Urinary bladder (tissue), 3 donors: ENCODE measurements at regions not wholly inside any gene's neighbourhood (a gene's known extent, or its start where the extent isn't known, plus 50 kb on each side); places are given as distances from the start of the nearest gene placed in this dataset.

ENCODE experiments used
- DNase-seq: peaks from one replicate; pipeline ENCODE4 v3.0.0-alpha.2; 2015; ENCODE audit errors: extremely low spot score
- H3K27ac ChIP-seq: one replicate; pipeline ENCODE4 v1.5.1; 2013; ENCODE audit warnings: low read depth, mild to moderate bottlenecking, moderate library complexity
- H3K36me3 ChIP-seq: one replicate; pipeline ENCODE4 v1.6.1; 2013; ENCODE audit warnings: mild to moderate bottlenecking, moderate library complexity; ENCODE audit not compliant: insufficient read depth
- H3K4me1 ChIP-seq: one replicate; pipeline ENCODE4 v1.6.1; 2013; ENCODE audit warnings: mild to moderate bottlenecking, moderate library complexity; ENCODE audit not compliant: insufficient read depth
- H3K4me3 ChIP-seq: one replicate; pipeline ENCODE4 v1.5.1; 2013; ENCODE audit warnings: low read depth, low read length
- WGBS: extraction: QIAGEN DNeasy Blood & Tissue Kit; methylation state at CpG from one replicate; pipeline ENCODE4 v1.1.7; 2013; 5-methylcytosine and 5-hydroxymethylcytosine counted together
- donor health status: healthy with polysubstance abuse.
- donor health status: healthy.

DNA sequence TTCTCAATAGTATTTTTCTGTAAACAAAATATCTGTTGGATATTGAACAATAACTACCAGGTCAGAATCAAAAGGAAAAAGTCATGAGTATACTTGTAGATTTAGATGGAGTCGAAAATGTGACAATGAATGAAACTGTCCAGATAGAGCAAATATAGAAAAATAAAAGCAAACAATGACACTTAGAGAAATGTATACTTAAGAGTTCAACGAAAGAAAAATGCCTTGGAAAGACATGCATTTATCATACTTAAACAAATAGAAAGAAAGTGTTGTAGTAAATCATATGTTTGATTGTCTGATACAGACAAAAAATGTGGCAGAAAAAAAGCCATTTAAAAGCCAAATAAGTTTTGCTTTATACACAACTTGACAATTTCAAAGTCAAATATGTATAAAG lies 571.2 kb upstream of the MGAT4C start:
- H3K36me3 ChIP-seq, result no peaks in the 10 kb centered on the region
- no peaks in the 10 kb centered on the region for H3K4me1 ChIP-seq
- H3K27ac ChIP-seq, result no peak overlapping the region
- H3K4me3 ChIP-seq, result no peak overlapping the region
- 75% methylated on average over 2 of the region's 2 CpGs for WGBS
- DNase-seq, result no peak

DNA sequence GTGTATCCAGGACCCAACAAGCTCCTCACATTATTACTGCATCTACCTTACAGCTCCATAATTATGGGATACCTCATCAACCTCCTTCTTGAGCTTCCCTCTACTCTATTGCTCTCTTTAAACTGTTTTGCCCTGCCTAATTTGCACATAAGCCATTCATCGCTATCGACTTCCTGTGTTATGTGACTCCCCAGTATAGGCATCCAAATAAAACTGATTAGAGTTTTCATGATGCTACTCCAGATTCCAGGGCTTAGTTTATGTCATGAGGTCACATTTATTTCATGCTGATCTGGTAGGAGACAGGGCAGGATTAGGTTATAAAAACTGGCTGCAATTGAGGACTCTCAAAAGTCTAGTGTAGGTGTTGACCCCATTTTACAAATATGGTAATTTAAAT lies 569.9 kb upstream of the MGAT4C start:
- no peaks in the 10 kb centered on the region for H3K4me1 ChIP-seq
- no peak overlapping the region for H3K4me3 ChIP-seq
- WGBS, result 68% methylated on average over 2 of the region's 2 CpGs
- no peaks in the 10 kb centered on the region for H3K36me3 ChIP-seq
- DNase-seq, result no peak
- H3K27ac ChIP-seq, result no peak overlapping the region

DNA sequence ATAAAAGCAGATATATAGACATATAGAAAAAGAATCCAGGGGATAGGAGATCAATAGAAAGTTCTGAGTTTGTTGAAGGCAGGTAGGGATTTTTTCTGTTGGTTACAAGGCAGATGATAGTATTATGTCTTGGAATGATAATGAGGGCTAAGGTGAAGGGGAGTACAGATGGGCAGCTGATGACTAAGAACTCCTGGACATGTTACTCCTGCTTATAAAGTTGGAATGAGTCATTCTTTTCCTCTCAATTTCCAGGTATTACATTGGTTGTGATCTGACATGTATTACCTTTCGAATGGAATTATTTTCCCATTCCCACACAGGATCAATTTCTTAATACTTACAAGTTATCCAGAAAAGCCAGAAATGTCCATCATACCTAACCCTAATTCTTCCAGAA lies 545.2 kb upstream of the MGAT4C start:
- WGBS, result 88% methylated on average over 1 of the region's 1 CpG
- H3K4me3 ChIP-seq, result no peak overlapping the region
- no peaks in the 10 kb centered on the region for H3K36me3 ChIP-seq
- no peak for DNase-seq
- no peak overlapping the region for H3K27ac ChIP-seq
- no peaks in the 10 kb centered on the region for H3K4me1 ChIP-seq

DNA sequence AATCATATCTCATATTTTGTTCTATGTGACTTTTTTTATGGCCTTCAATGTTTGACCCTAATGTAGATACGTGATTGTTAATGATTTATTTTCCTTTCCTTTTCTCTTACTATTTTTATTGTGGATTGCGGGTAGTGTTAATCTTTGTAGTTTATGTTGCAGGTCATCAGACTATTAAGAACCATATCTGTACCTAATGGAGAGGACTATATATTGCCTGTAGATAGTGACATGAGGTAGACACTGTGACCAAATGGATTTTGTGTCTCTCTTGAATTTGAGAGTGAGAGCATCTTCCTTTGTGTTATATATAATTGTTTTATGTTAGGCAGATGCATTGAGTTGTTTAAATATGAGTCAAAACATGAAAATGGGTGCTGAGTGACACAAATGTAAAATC lies 543.4 kb upstream of the MGAT4C start:
- Histone ChIP-seq H3K4me3 (no peak overlapping the region), H3K4me1 (no peaks in the 10 kb centered on the region), H3K36me3 (no peaks in the 10 kb centered on the region), H3K27ac (no peak overlapping the region)
- WGBS, result 74% methylated on average over 2 of the region's 2 CpGs
- no peak for DNase-seq

DNA sequence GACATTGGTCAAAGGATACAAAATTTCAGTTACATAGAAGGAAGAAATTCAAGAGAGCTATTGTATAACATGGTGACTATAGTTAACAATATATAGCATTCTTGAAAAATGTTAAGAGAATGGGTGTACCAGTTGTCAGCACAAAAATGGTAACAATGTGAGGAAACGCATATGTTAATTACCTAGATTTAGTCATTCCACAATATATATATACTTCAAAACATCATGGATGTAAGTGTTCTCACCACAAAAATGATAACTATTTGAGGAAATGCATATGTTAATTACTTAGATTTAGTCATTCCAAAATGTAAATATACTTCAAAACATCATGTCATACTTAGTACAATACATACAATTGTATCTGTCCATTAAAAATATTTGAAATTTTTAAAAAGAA lies 540.4 kb upstream of the MGAT4C start:
- no peak for DNase-seq
- Histone ChIP-seq H3K27ac (no peak overlapping the region), H3K4me3 (no peak overlapping the region), H3K4me1 (no peaks in the 10 kb centered on the region), H3K36me3 (no peaks in the 10 kb centered on the region)
- WGBS, result 90% methylated on average over 1 of the region's 1 CpG

DNA sequence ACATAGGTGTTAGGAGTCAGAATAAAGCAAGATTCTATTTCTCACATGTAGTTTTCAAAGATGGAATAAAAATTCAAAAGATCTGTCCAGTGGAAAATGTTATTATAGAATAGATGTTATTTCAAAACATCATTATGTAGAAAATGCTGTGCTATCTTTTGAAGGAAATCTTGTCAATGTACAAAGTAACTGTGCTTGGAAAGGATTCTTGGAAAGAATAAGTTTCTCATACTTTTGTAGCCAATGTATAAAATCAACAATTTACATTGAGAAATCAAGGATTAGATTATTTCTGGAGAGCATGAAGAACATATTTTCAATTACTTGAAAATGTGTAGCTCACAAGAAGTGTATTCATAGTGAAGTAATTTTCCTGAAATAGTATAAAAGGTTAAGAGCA lies 532.5 kb upstream of the MGAT4C start:
- DNase-seq, result no peak
- H3K27ac ChIP-seq, result no peak overlapping the region
- no peak overlapping the region for H3K4me3 ChIP-seq
- no peaks in the 10 kb centered on the region for H3K36me3 ChIP-seq
- no peaks in the 10 kb centered on the region for H3K4me1 ChIP-seq

DNA sequence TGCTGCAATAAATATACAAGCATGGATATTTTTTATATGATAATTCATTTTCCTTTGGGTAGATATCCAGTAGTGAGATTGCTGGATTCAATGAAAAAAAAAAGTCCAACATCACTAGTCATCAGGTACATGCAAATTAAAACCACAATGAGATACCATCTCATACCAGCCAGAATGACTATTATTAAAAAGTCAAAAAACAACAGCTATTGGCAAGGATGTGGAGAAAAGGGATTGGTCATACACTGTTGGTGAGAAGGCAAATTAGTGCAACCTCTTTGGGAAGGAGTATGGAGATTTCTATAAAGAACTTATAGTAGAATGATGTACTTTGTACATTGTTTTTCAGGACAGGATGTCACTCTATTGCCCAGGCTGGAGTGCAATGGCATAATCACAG lies 531.2 kb upstream of the MGAT4C start:
- Histone ChIP-seq H3K36me3 (no peaks in the 10 kb centered on the region), H3K27ac (no peak overlapping the region), H3K4me3 (no peak overlapping the region), H3K4me1 (no peaks in the 10 kb centered on the region)
- DNase-seq, result no peak

DNA sequence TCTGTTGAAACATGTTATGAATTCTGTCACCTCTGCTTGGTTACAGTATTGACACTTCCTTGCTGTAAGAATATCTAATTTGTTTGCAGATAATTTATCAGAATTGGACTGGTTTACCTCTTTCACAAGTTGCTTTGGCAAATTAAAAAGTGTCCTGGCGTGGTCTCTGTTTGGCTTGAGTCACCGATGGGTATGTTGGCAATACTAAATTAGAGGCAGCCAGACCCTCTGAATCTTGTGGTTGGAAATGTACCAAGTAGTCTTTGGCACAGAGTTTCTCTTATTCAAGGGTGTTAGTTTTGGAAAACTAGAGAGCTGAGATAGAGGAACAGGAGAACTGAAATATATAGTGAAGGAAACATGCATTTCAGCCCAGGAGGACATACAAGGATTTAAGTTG lies 521.1 kb upstream of the MGAT4C start:
- DNase-seq, result no peak
- no peak overlapping the region for H3K27ac ChIP-seq
- no peaks in the 10 kb centered on the region for H3K4me1 ChIP-seq
- 48% methylated on average over 2 of the region's 2 CpGs for WGBS
- no peak overlapping the region for H3K4me3 ChIP-seq
- H3K36me3 ChIP-seq, result no peaks in the 10 kb centered on the region

DNA sequence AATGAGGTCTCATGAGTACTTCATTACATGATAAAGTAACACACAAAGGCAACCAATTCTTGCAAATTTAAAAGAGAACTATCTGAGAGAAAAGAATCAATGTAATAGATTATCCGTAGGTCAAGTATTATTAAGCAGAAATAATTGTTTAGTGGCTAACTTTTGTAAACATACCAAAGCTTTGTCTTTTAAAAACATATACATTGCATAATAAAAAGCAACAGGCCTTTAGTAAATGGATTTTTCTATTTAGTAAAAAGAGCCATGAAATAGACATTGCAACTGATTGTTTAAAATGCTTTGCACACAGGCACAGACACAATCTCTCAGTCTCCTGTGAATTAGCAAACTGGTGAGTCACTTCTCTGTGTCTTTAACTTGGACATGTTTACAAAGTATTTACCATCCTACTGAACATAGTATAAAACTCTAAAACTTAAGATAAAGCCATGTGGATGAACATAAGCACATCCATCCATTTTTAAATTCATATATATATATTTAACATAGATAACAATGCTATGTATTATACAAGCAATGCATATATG lies 518.7 kb upstream of the MGAT4C start:
- no peak for DNase-seq
- Histone ChIP-seq H3K27ac (no peak overlapping the region), H3K4me3 (no peak overlapping the region), H3K36me3 (no peaks in the 10 kb centered on the region), H3K4me1 (no peaks in the 10 kb centered on the region)
- 91% methylated on average over 1 of the region's 1 CpG for WGBS

DNA sequence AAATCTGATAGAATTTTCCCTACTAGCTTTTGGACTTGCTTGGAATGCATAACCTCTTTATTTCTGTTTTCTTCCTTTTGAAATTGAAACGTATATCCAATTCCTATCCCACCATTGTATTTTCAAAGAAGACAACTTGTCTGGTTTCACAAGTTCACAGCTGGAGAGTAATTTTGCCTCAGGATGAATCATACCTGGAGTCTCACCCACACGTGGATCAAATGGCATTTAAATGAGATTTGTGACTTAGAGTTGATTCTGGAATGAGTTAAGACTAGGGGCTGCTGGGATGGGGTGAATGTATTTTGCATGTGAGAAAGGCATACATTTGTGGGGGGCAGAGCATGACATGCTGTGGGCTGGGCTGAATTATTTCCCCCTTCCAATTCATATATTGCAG lies 516.5 kb upstream of the MGAT4C start:
- H3K4me3 ChIP-seq, result no peak overlapping the region
- H3K36me3 ChIP-seq, result no peaks in the 10 kb centered on the region
- H3K27ac ChIP-seq, result no peak overlapping the region
- WGBS, result 76% methylated on average over 2 of the region's 2 CpGs
- no peaks in the 10 kb centered on the region for H3K4me1 ChIP-seq
- DNase-seq, result no peak

DNA sequence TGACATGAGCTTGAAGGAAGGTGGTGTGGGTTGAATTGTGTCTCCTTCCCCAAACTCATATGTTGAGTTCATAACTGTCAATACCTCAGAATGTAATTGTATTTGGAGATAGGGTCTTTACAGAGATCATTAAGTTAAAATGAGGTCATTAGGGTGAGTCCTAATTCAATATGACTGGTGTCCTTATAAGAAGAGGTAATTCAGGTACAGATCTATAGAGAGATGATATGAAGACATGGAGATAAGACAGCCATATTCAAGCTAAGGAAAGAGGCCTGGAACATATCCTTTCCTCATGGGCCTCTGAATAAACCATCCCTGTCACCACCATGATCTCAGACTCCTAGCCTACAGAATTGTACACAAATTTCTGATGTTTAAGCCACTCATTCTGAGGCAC lies 514.7 kb upstream of the MGAT4C start:
- Histone ChIP-seq H3K27ac (no peak overlapping the region), H3K36me3 (no peaks in the 10 kb centered on the region), H3K4me1 (no peaks in the 10 kb centered on the region), H3K4me3 (no peak overlapping the region)
- no peak for DNase-seq

DNA sequence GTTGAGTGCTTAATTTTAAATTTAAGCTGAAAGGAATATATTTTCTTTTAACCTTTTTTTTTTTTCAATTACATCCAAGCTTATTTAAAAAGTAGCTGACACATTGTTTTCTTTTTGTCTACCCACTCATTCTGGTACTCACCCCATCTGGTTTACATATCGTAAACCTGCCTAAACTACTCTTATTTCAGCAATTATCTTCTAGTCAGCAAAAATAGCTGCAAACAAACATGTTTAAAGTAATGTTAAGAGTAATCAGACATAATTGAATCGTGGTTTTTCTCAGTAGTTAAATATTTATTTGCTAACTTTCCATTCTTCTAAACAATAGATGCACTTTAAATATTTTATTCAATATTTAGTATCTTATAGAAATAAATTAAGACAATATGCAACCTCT lies 492.7 kb upstream of the MGAT4C start:
- Histone ChIP-seq H3K4me3 (no peak overlapping the region), H3K27ac (no peak overlapping the region), H3K36me3 (no peaks in the 10 kb centered on the region), H3K4me1 (no peaks in the 10 kb centered on the region)
- WGBS, result 56% methylated on average over 2 of the region's 2 CpGs
- no peak for DNase-seq

DNA sequence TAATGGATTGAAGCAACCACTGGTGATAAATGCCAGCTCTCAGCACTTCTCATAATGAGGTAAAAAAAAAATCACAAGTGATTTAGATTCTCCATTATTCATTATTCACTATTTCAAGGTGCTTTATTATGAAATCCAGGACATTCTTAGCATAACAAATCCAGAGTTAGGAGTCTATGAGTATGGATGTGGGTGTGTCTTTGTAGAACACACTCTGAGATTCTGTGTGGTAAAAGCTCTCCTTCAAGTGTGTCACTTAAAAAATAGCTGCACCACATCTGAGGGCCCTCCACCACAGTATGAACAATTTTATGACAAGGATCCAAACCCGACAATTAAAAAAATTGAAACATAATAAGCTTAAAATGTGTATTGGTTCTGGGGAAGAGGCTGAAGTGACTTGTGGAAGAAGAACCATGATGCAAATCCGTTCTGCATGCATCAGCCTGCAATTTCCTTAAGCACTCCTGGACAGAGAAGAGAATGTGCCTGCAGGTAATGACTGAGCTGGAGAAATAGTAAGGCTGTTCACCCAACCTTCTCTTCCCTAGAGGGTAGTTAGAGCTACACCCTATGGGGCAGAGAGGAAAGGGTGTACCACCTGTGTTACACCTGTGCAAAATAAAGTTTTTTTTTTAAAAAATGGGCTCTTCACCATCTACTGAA lies 488.5 kb upstream of the MGAT4C start:
- Histone ChIP-seq H3K4me3 (no peak overlapping the region), H3K27ac (no peak overlapping the region), H3K36me3 (no peaks in the 10 kb centered on the region), H3K4me1 (no peaks in the 10 kb centered on the region)
- 90% methylated on average over 2 of the region's 2 CpGs for WGBS
- no peak for DNase-seq

DNA sequence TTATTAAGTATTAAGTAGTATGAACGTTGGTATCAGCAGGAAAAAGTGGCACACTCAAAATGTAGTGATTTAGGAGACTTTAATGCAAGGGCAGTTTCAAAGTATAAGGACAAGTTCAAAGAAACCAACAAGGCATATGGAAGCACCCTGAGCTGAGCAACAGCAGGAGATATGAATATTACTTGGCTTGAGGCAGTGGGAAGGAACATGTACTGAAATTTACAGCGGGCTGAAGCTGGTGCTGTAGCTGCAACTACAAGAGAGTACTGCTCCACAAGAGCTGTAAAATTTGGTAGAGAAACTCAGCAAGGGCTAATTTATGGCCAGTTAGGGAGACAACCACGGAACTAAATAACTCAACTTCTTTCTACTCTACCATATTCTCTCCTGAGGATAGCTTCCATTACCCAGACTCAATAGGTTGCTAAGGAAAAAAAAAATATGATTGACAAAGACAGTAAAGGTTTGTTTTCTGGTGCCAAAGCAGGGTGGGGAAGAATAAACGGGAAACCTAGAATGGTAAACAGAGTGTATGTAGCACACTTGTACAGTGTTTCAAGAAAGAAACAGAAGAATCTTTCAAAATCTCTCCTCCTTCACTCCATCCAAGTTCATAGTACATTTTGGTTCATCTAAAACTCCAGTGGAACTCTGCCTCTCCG lies 487.8 kb upstream of the MGAT4C start:
- Histone ChIP-seq H3K36me3 (no peaks in the 10 kb centered on the region), H3K27ac (no peak overlapping the region), H3K4me1 (no peaks in the 10 kb centered on the region), H3K4me3 (no peak overlapping the region)
- WGBS, result 82% methylated on average over 5 of the region's 5 CpGs
- DNase-seq, result no peak
